GM12892 (cell line): ENCODE measurements at regions not wholly inside any gene's neighbourhood (a gene's known extent, or its start where the extent isn't known, plus 50 kb on each side); places are given as distances from the start of the nearest gene placed in this dataset.

Experiments
- POLR2A ChIP-seq: IDR thresholded peaks from 2 replicates; pipeline ENCODE4 v1.6.1; 2011; ENCODE audit warnings: low read depth, low read length, control low read depth
- POLR2AphosphoS5 ChIP-seq: IDR thresholded peaks from 2 replicates; pipeline ENCODE4 v1.6.1; 2011; ENCODE audit warnings: low read depth, low read length, control low read depth
- TAF1 ChIP-seq: IDR thresholded peaks from 2 replicates; pipeline ENCODE4 v1.6.1; 2011; ENCODE audit warnings: low read depth, mild to moderate bottlenecking, control low read depth, low read length, borderline replicate concordance

- TF ChIP-seq POLR2AphosphoS5 = no peak
- TF ChIP-seq POLR2A = no peak
- no peak for TF ChIP-seq TAF1
Observed at GRCh38 chr5:9698125-9698826, 68.1 kb upstream of the TAS2R1 start.
